ENCODE measurements at regions not wholly inside any gene's neighbourhood (a gene's known extent, or its start where the extent isn't known, plus 50 kb on each side); places are given as distances from the start of the nearest gene placed in this dataset.

- no peaks in the 10 kb centered on the region for H3K36me3 Mint-ChIP-seq (ENCODE audit: low read depth)
- ChIA-PET POLR2A (no interaction called here), CTCF (no interaction called here)
- no peak overlapping the region for H3K4me3 Mint-ChIP-seq
- no peak for DNase-seq
- no peak overlapping the region for H3K27ac Mint-ChIP-seq
- H3K9me3 Mint-ChIP-seq, result no peaks in the 10 kb centered on the region
- H3K27me3 Mint-ChIP-seq, result peaks cover 9% of the 10 kb centered on the region
- H3K4me1 Mint-ChIP-seq, result no peaks in the 10 kb centered on the region
Observed at GRCh38 chr15:91566141-91566540, 287.4 kb upstream of the SLCO3A1 start.

DNA sequence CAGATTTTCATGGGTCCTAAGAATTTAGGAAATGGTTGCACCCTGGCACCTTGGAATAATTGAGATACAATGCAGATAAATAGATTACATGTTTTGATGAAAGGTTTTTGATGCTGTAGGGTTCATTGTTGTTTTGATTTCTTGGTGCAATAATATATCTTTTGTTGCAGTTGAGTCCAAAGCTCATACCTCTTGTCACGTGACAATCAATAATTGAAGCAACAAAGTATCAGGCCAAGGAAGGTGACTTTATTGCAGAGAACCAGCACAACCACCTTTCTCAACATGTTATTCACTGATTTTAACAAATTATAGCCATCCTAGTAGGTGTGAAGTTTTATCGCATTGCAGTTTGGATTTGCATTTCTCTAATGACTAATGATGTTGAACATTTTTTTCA, 285.5 kb upstream of the SLCO3A1 start:
- no peak for DNase-seq
- H3K4me3 Mint-ChIP-seq, result no peak overlapping the region
- H3K9me3 Mint-ChIP-seq, result no peaks in the 10 kb centered on the region
- peaks cover 5% of the 10 kb centered on the region for H3K27me3 Mint-ChIP-seq
- POLR2A ChIA-PET, result no interaction called here
- H3K4me1 Mint-ChIP-seq, result no peaks in the 10 kb centered on the region
- H3K27ac Mint-ChIP-seq, result no peak overlapping the region
- CTCF ChIA-PET, result no interaction called here
- H3K36me3 Mint-ChIP-seq (ENCODE audit: low read depth), result no peaks in the 10 kb centered on the region

DNA sequence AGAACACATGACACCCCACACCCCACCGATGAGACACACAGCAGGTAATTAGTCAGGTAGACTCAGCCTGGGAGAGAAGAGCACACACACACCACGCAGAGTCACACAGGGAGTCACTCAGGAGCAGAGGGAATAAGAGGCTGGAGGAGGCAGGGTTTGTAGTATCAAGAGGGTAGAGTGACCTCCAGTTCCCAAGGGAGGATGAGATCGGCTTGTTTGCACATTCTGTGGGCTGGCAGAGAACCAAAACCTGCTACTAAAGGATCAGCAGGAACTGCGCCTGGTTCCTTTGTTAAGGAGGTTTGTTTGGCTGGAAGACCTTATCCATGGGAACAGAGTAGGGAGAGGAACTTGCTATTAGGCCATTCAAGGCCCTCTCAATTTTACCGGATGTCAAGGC, 281.4 kb upstream of the SLCO3A1 start:
- peaks cover 3% of the 10 kb centered on the region for H3K27me3 Mint-ChIP-seq
- H3K36me3 Mint-ChIP-seq (ENCODE audit: low read depth), result no peaks in the 10 kb centered on the region
- no peak overlapping the region for H3K27ac Mint-ChIP-seq
- H3K4me1 Mint-ChIP-seq, result no peaks in the 10 kb centered on the region
- no peaks in the 10 kb centered on the region for H3K9me3 Mint-ChIP-seq
- H3K4me3 Mint-ChIP-seq, result no peak overlapping the region
- ChIA-PET CTCF (no interaction called here), POLR2A (no interaction called here)
- no peak for DNase-seq

DNA sequence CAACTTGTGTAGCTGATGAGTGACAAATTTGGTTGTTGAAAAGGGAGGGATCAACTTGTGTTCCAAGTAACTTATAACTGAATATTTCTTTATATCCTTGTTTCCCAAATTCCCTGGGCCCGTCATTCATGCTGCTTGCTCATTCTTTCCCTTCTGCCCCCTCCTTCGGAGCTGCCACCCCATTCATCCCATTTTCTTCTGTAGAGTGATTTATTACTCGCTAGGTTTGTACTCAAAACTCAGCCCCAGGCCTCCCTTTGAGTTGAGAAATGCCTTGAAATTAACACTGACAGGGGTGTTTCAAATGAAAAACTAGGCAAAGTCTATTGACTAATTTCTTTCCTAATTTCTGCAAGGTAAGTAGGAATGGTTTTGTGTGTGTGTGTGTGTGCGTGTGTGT, 277.4 kb upstream of the SLCO3A1 start:
- Mint-ChIP-seq H3K27ac (no peak overlapping the region), H3K4me3 (no peak overlapping the region), H3K27me3 (no peaks in the 10 kb centered on the region), H3K36me3 (ENCODE audit: low read depth) (no peaks in the 10 kb centered on the region), H3K4me1 (no peaks in the 10 kb centered on the region), H3K9me3 (no peaks in the 10 kb centered on the region)
- ChIA-PET POLR2A (no interaction called here), CTCF (no interaction called here)
- DNase-seq, result no peak

GRCh38 chr15:91578511-91578910, 275.0 kb upstream of the SLCO3A1 start:
- no peaks in the 10 kb centered on the region for H3K27me3 Mint-ChIP-seq
- H3K9me3 Mint-ChIP-seq, result no peaks in the 10 kb centered on the region
- no peak for DNase-seq
- CTCF ChIA-PET, result no interaction called here
- POLR2A ChIA-PET, result no interaction called here
- no peaks in the 10 kb centered on the region for H3K36me3 Mint-ChIP-seq (ENCODE audit: low read depth)
- H3K4me1 Mint-ChIP-seq, result no peaks in the 10 kb centered on the region
- H3K27ac Mint-ChIP-seq, result no peak overlapping the region
- no peak overlapping the region for H3K4me3 Mint-ChIP-seq

- H3K4me1 Mint-ChIP-seq, result no peaks in the 10 kb centered on the region
- ChIA-PET POLR2A (no interaction called here), CTCF (no interaction called here)
- DNase-seq, result no peak
- no peaks in the 10 kb centered on the region for H3K36me3 Mint-ChIP-seq (ENCODE audit: low read depth)
- H3K4me3 Mint-ChIP-seq, result no peak overlapping the region
- no peak overlapping the region for H3K27ac Mint-ChIP-seq
- H3K27me3 Mint-ChIP-seq, result peaks cover 5% of the 10 kb centered on the region
- peaks cover 3% of the 10 kb centered on the region for H3K9me3 Mint-ChIP-seq
Observed at GRCh38 chr15:91584895-91585294, 268.6 kb upstream of the SLCO3A1 start.

GRCh38 chr15:91586560-91586959, 266.9 kb upstream of the SLCO3A1 start:
- ChIA-PET POLR2A (no interaction called here), CTCF (no interaction called here)
- DNase-seq, result no peak
- H3K9me3 Mint-ChIP-seq, result peaks cover 3% of the 10 kb centered on the region
- H3K4me3 Mint-ChIP-seq, result no peak overlapping the region
- H3K4me1 Mint-ChIP-seq, result no peaks in the 10 kb centered on the region
- no peak overlapping the region for H3K27ac Mint-ChIP-seq
- H3K36me3 Mint-ChIP-seq (ENCODE audit: low read depth), result no peaks in the 10 kb centered on the region
- peaks cover 5% of the 10 kb centered on the region for H3K27me3 Mint-ChIP-seq

DNA sequence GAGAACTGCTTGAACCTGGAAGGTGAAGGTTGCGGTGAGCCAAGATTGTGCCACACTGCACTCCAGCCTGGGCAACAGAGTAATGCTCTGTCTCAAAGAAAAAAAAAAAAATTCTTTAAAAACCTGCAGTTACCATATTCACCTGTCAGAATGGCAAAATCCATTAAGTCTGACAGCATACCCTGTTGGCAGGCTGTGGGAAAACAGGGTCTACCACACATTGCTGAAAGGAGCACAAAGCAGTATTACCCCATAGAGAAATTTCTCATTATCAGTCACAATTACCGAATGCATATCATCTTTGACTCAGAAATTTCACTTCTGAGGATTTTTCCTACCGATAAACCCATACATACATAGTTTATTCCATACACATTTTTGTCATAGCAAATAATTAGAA, 264.1 kb upstream of the SLCO3A1 start:
- CTCF ChIA-PET, result no interaction called here
- no peak for DNase-seq
- POLR2A ChIA-PET, result no interaction called here

GRCh38 chr15:91592567-91592966, 260.9 kb upstream of the SLCO3A1 start:
- ChIA-PET CTCF (no interaction called here), POLR2A (no interaction called here)
- Mint-ChIP-seq H3K27me3 (peaks cover 18% of the 10 kb centered on the region), H3K4me3 (no peak overlapping the region), H3K9me3 (no peaks in the 10 kb centered on the region), H3K4me1 (peaks cover 3% of the 10 kb centered on the region), H3K36me3 (ENCODE audit: low read depth) (no peaks in the 10 kb centered on the region), H3K27ac (no peak overlapping the region)
- DNase-seq, result no peak

More for the DNA sequence above, 264.1 kb upstream of the SLCO3A1 start:
- Mint-ChIP-seq H3K27me3 (peaks cover 6% of the 10 kb centered on the region), H3K4me1 (peaks cover 3% of the 10 kb centered on the region), H3K36me3 (ENCODE audit: low read depth) (no peaks in the 10 kb centered on the region), H3K27ac (no peak overlapping the region), H3K9me3 (peaks cover 3% of the 10 kb centered on the region), H3K4me3 (no peak overlapping the region)

DNA sequence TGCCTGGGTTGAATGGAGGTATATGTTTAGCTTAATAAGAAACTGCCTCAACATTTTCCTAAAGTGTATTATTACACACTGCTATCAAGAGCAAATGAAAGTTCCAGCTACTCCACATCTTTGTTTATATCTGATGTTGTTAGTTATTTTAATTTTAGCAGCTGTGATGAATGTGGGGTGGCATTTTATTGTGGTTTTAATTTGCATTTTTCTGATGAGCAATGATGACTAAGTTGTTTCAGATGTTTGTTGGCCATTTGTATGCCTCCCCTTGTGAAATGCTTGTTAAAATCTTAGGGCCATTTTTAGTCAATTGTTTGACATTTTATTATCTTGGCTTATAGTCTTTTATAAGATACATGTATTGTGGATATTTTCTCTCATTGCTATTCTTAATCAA, 260.4 kb upstream of the SLCO3A1 start:
- peaks cover 23% of the 10 kb centered on the region for H3K27me3 Mint-ChIP-seq
- H3K9me3 Mint-ChIP-seq, result no peaks in the 10 kb centered on the region
- peaks cover 3% of the 10 kb centered on the region for H3K4me1 Mint-ChIP-seq
- ChIA-PET POLR2A (no interaction called here), CTCF (no interaction called here)
- H3K4me3 Mint-ChIP-seq, result no peak overlapping the region
- H3K36me3 Mint-ChIP-seq (ENCODE audit: low read depth), result no peaks in the 10 kb centered on the region
- H3K27ac Mint-ChIP-seq, result no peak overlapping the region
- DNase-seq, result no peak

DNA sequence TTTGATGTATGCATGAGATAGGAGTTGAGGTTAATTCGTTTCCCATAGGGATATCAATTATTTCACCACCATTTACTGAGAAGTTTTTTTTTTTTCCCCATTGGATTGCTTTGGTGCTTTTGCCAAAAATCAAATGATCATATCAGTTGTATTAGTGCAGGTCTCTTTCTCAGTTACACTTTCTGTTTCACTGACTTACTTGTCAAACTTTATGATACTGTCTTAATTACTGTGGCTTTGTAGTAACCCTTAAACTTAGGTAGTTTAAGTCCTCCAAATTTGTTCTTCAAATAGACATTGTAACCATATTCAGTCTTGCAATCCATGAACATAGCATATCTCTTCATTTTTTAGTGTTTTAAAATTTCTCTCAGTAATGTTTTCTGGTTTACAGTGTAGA, 259.9 kb upstream of the SLCO3A1 start:
- no peaks in the 10 kb centered on the region for H3K9me3 Mint-ChIP-seq
- peaks cover 3% of the 10 kb centered on the region for H3K4me1 Mint-ChIP-seq
- no peak for DNase-seq
- CTCF ChIA-PET, result no interaction called here
- H3K27ac Mint-ChIP-seq, result no peak overlapping the region
- no peaks in the 10 kb centered on the region for H3K36me3 Mint-ChIP-seq (ENCODE audit: low read depth)
- no peak overlapping the region for H3K4me3 Mint-ChIP-seq
- POLR2A ChIA-PET, result no interaction called here
- H3K27me3 Mint-ChIP-seq, result peaks cover 25% of the 10 kb centered on the region

DNA sequence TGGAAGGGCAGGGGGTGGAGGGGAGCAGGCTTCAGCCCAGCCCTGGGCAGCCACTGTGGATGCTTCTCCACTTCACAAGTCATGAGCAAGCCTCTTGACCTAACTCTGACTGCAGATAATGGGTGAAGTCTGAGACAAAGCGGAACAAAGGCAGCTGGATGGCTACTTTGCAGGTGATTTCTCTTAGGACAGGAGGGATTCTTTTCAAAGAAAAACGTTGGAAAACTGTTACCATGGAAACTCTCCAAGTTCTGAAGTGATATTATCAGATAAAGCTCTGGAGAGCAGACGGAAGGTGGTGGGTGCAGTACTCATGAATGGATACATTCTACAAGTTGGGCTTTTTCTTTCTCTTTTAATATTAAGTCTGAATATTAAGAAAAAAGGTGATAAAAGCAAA, 254.2 kb upstream of the SLCO3A1 start:
- Mint-ChIP-seq H3K27ac (no peak overlapping the region), H3K36me3 (ENCODE audit: low read depth) (no peaks in the 10 kb centered on the region), H3K4me1 (no peaks in the 10 kb centered on the region), H3K9me3 (no peaks in the 10 kb centered on the region), H3K27me3 (peaks cover 23% of the 10 kb centered on the region), H3K4me3 (no peak overlapping the region)
- ChIA-PET CTCF (no interaction called here), POLR2A (no interaction called here)
- no peak for DNase-seq

- POLR2A ChIA-PET, result no interaction called here
- CTCF ChIA-PET, result no interaction called here
Observed at GRCh38 chr15:91603384-91604080, 250.0 kb upstream of the SLCO3A1 start.

DNA sequence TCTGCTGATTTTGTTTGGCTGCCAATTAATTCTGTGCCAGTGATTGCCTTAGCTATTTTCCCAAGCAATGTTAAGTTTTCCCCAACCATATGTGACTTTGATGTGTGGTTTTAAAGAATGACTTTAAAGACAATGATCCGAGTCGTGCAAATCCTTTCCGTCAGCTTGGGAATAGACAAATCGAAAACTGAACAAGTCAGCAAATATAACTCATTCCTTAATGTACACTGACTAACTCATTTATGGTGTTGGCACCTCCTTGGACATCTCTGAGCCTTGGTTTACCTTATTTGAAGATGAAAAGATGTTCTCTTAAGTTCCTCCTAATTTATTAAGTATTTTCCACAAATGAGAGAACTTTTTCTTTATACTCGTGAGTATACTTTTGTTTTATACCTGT, 249.4 kb upstream of the SLCO3A1 start:
- CTCF ChIA-PET, result no interaction called here

More at GRCh38 chr15:91603384-91604080, 250.0 kb upstream of the SLCO3A1 start:
- H3K27me3 Mint-ChIP-seq, result peaks cover 6% of the 10 kb centered on the region
- H3K27ac Mint-ChIP-seq, result no peak overlapping the region
- H3K36me3 Mint-ChIP-seq (ENCODE audit: low read depth), result no peaks in the 10 kb centered on the region
- no peak overlapping the region for H3K4me3 Mint-ChIP-seq
- H3K9me3 Mint-ChIP-seq, result no peaks in the 10 kb centered on the region
- no peak for DNase-seq
- no peaks in the 10 kb centered on the region for H3K4me1 Mint-ChIP-seq

More for the DNA sequence above, 249.4 kb upstream of the SLCO3A1 start:
- Mint-ChIP-seq H3K9me3 (no peaks in the 10 kb centered on the region), H3K27ac (no peak overlapping the region), H3K4me3 (no peak overlapping the region), H3K4me1 (no peaks in the 10 kb centered on the region), H3K27me3 (peaks cover 6% of the 10 kb centered on the region), H3K36me3 (ENCODE audit: low read depth) (no peaks in the 10 kb centered on the region)
- POLR2A ChIA-PET, result no interaction called here
- DNase-seq, result no peak

All from activated CD4-positive, alpha-beta memory T cell treated with anti-CD3 and anti-CD28 coated beads, Interleukin-2, amount 10 ng/mL, durations not matched to agents 7 days and 5 days (primary cell).